K562 (cell line): ENCODE measurements at regions not wholly inside any gene's neighbourhood (a gene's known extent, or its start where the extent isn't known, plus 50 kb on each side); places are given as distances from the start of the nearest gene placed in this dataset.

ENCODE experiments used
- EZH2 ChIP-seq: IDR thresholded peaks from 2 replicates; pipeline ENCODE4 v1.6.1; 2012; ENCODE audit warnings: low read depth, mild to moderate bottlenecking, inconsistent platforms, low read length, borderline replicate concordance
- POLR2A ChIP-seq: fragments of 450-650 bp; conservative IDR thresholded peaks from 2 replicates; pipeline ENCODE4 v1.6.1; 2016
- POLR2AphosphoS5 ChIP-seq: IDR thresholded peaks from 2 replicates; pipeline ENCODE4 v1.6.1; 2011; ENCODE audit warnings: mild to moderate bottlenecking, low read depth, low read length, moderate library complexity; ENCODE audit not compliant: control insufficient read depth, insufficient read depth
- SMARCB1 ChIP-seq: IDR thresholded peaks from 2 replicates; pipeline ENCODE4 v1.6.1; 2011; ENCODE audit warnings: improper control_type of control experiment, low read depth; ENCODE audit not compliant: insufficient read length
- TAF1 ChIP-seq: IDR thresholded peaks from 2 replicates; pipeline ENCODE4 v1.6.1; 2011; ENCODE audit warnings: mild to moderate bottlenecking, low read length, moderate library complexity; ENCODE audit not compliant: insufficient read depth, control insufficient read depth, severe bottlenecking; ENCODE audit errors: extremely low read depth
- TCF3 ChIP-seq: sonication (generic); formaldehyde crosslinking; IDR thresholded peaks from 2 replicates; pipeline ENCODE4 v1.4.0; 2020; ENCODE audit warnings: mild to moderate bottlenecking, missing genetic modification reagents
- TCF7 ChIP-seq: sonication (generic); IDR thresholded peaks from 2 replicates; pipeline ENCODE4 v1.6.1; 2016; ENCODE audit warnings: antibody characterized with exemption, borderline replicate concordance
- ZNF124 ChIP-seq: sonication (generic); formaldehyde crosslinking; IDR thresholded peaks from 2 replicates; pipeline ENCODE4 v1.8.1; 2022; ENCODE audit warnings: missing genetic modification reagents
- ZNF699 ChIP-seq: fragments of 250-450 bp; sonication (Bioruptor Pico); IDR thresholded peaks from 2 replicates; pipeline ENCODE4 v1.8.0; 2021; ENCODE audit warnings: mild to moderate bottlenecking, moderate library complexity; ENCODE audit not compliant: insufficient replicate concordance
- TF ChIP-seq, protein P1 (sequence below), 3 experiments: IDR thresholded peaks in 2 of 3; conservative IDR thresholded peaks in 1 of 3; 2 replicates each; pipeline ENCODE4 v1.5.1; 2011 to 2012; ENCODE audit warnings: low read length in 3 of 3, mild to moderate bottlenecking in 3 of 3, control low read depth in 2 of 3, improper control_type of control experiment in 1 of 3, inconsistent platforms in 1 of 3, low read depth in 1 of 3, mixed read lengths in 1 of 3, moderate library complexity in 1 of 3; ENCODE audit not compliant: insufficient read depth in 2 of 3
- TF ChIP-seq, protein P2 (sequence below): sonication (generic); formaldehyde crosslinking; IDR thresholded peaks from 2 replicates; pipeline ENCODE4 v1.8.0; 2023; ENCODE audit warnings: missing genetic modification reagents, mild to moderate bottlenecking, borderline replicate concordance
- TF ChIP-seq, protein P3 (sequence below): fragments of 250-450 bp; sonication (Bioruptor Pico); IDR thresholded peaks from 2 replicates; pipeline ENCODE4 v1.8.0; 2022; ENCODE audit warnings: moderate library complexity, mild to moderate bottlenecking, inconsistent platforms

DNA sequence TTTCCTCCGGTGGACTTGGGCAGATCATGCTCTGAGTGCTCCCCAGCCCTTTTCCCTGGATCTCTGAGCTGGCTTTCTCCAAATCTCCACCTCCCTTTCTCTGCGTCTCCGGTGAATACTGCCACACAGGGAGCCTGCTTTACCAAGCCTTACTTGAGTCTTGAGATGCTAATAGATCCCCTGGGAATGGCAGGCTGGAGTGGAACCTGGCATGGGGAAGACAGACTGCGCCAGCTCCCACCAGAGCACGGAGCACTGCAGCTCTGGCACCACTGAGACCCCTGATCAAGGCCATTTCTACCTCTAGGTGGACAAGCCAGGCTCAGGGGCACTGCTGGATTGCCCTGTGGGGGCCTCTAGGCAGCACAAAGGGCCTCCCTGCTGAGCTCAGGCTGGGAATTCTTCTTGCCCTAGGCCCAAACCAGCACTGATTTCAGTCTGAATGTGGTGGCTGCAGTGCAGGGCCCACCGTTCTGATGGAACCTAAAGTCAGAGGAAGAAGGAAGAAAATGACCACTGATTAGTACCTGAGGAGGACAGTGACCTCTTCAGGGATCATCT lies 74.3 kb upstream of the CRHR1 start:
- TF ChIP-seq EZH2 (no peak), ZNF699 (no peak), TCF3 (CRISPR knock-in tag) (no peak), POLR2A (no peak), TCF7 (no peak), POLR2AphosphoS5 (no peak), ZNF124 (CRISPR knock-in tag) (no peak), TAF1 (no peak), SMARCB1 (no peak)
- TF ChIP-seq, protein P1, sequence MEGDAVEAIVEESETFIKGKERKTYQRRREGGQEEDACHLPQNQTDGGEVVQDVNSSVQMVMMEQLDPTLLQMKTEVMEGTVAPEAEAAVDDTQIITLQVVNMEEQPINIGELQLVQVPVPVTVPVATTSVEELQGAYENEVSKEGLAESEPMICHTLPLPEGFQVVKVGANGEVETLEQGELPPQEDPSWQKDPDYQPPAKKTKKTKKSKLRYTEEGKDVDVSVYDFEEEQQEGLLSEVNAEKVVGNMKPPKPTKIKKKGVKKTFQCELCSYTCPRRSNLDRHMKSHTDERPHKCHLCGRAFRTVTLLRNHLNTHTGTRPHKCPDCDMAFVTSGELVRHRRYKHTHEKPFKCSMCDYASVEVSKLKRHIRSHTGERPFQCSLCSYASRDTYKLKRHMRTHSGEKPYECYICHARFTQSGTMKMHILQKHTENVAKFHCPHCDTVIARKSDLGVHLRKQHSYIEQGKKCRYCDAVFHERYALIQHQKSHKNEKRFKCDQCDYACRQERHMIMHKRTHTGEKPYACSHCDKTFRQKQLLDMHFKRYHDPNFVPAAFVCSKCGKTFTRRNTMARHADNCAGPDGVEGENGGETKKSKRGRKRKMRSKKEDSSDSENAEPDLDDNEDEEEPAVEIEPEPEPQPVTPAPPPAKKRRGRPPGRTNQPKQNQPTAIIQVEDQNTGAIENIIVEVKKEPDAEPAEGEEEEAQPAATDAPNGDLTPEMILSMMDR (IDR thresholded peaks at IDR 0.05 in 2 of 3, conservative IDR thresholded peaks at IDR 0.05 in 1 of 3; ENCODE audit: insufficient read depth in 2 of 3, low read depth in 1 of 3, low read length in 3 of 3), result no peak
- TF ChIP-seq, protein P2, sequence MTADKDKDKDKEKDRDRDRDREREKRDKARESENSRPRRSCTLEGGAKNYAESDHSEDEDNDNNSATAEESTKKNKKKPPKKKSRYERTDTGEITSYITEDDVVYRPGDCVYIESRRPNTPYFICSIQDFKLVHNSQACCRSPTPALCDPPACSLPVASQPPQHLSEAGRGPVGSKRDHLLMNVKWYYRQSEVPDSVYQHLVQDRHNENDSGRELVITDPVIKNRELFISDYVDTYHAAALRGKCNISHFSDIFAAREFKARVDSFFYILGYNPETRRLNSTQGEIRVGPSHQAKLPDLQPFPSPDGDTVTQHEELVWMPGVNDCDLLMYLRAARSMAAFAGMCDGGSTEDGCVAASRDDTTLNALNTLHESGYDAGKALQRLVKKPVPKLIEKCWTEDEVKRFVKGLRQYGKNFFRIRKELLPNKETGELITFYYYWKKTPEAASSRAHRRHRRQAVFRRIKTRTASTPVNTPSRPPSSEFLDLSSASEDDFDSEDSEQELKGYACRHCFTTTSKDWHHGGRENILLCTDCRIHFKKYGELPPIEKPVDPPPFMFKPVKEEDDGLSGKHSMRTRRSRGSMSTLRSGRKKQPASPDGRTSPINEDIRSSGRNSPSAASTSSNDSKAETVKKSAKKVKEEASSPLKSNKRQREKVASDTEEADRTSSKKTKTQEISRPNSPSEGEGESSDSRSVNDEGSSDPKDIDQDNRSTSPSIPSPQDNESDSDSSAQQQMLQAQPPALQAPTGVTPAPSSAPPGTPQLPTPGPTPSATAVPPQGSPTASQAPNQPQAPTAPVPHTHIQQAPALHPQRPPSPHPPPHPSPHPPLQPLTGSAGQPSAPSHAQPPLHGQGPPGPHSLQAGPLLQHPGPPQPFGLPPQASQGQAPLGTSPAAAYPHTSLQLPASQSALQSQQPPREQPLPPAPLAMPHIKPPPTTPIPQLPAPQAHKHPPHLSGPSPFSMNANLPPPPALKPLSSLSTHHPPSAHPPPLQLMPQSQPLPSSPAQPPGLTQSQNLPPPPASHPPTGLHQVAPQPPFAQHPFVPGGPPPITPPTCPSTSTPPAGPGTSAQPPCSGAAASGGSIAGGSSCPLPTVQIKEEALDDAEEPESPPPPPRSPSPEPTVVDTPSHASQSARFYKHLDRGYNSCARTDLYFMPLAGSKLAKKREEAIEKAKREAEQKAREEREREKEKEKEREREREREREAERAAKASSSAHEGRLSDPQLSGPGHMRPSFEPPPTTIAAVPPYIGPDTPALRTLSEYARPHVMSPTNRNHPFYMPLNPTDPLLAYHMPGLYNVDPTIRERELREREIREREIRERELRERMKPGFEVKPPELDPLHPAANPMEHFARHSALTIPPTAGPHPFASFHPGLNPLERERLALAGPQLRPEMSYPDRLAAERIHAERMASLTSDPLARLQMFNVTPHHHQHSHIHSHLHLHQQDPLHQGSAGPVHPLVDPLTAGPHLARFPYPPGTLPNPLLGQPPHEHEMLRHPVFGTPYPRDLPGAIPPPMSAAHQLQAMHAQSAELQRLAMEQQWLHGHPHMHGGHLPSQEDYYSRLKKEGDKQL (CRISPR knock-in tag), result no peak
- TF ChIP-seq, protein P3, sequence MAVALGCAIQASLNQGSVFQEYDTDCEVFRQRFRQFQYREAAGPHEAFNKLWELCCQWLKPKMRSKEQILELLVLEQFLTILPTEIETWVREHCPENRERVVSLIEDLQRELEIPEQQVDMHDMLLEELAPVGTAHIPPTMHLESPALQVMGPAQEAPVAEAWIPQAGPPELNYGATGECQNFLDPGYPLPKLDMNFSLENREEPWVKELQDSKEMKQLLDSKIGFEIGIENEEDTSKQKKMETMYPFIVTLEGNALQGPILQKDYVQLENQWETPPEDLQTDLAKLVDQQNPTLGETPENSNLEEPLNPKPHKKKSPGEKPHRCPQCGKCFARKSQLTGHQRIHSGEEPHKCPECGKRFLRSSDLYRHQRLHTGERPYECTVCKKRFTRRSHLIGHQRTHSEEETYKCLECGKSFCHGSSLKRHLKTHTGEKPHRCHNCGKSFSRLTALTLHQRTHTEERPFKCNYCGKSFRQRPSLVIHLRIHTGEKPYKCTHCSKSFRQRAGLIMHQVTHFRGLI (CRISPR knock-in tag), result no peak
